SKM-1 (cell line): ENCODE measurements at regions not wholly inside any gene's neighbourhood (a gene's known extent, or its start where the extent isn't known, plus 50 kb on each side); places are given as distances from the start of the nearest gene placed in this dataset.
A peak's percentile ranks its signal among the peaks of the same experiment; 100 is the strongest.

Experiments used
- DNase-seq: peaks from one replicate; lab custom pipeline; 2025; ENCODE audit not compliant: unreplicated experiment; lab: John Stamatoyannopoulos, UW

- DNase-seq = no peak
These were observed 414.5 kb downstream of the MFSD1 start for GRCh38 chr3:159216311-159216710.

DNA sequence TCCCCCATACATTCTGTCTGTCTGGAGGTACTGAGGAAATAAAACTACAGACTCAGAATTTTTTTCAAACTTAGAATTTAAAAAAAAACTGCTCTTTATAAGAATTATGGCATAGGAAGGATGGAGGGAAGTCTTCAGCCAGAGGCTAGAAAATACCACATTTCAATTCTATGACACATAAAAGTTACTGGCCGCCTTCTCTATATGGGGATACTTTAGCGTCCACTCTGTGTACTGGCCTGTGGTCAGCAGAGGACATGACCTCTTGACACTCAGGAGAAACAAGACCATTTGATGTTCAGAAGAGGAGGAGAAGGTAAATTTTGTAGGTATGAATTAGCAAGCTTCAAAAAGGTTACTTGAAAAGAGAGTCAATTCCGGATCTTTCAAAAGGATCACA, 417.4 kb downstream of the MFSD1 start:
- DNase-seq = no peak

DNA sequence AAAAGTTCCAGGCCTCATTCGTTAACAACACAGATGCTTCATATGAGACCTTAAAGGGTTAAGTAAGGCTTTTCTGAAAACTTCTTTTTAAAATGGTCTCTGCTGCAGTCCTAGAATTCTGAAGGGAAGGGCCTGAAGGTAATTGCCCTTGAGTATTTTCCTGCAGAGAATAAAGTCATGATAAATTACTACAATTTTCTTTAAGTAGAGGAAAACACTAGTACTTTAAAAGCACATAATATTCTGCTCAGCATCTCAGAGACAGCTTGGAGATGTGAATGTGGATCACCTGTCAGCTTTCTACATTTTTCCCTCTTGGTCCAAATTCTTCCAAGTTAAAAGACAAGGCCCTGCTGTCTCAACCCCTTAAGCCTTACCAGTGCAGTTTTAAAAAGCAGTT, 419.5 kb downstream of the MFSD1 start:
- DNase-seq = no peak

GRCh38 chr3:159229116-159229680, 427.3 kb downstream of the MFSD1 start:
- DNase-seq = no peak

- DNase-seq = no peak
These were observed 431.1 kb downstream of the MFSD1 start for GRCh38 chr3:159232966-159233365.

GRCh38 chr3:159233734-159234133, 431.9 kb downstream of the MFSD1 start:
- no peak for DNase-seq

DNA sequence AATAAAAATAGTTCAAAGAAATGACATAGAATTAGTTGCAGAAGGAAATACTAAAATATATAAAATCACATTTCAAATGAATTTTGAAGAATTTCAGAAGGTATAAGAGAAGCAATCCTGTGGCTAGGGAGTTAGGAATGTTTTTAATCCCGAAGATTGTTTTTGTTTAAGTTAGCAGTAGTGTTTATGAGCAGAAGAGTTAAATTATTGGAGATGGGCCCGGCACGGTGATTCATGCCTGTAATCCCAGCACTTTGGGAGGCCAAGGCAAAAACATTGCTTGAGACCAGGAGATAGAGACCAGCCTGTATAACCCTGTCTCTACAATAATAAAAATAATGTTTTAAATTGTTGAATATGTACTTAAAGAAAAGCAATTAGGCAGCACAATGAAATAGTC, 432.5 kb downstream of the MFSD1 start:
- no peak for DNase-seq

GRCh38 chr3:159236321-159236720, 434.5 kb downstream of the MFSD1 start:
- DNase-seq = no peak

DNA sequence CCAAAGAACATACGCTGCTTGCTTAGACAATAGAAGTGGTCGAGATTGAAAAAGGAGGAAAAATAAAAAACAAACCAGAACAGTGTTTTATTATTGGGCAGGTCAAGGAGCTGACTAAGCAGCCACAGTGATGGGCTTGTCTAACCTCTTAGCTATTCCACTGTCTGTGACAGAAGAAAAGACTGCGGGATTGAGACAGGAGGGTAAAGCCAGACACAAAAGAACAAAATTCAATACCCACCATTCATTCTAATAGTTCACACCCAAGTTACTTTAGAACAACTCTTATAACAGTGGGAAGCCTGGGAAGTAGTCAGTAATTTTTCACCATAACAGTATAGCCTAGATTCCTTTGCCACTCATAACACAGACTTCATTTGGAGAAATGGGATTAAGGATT, 435.4 kb downstream of the MFSD1 start:
- no peak for DNase-seq

DNA sequence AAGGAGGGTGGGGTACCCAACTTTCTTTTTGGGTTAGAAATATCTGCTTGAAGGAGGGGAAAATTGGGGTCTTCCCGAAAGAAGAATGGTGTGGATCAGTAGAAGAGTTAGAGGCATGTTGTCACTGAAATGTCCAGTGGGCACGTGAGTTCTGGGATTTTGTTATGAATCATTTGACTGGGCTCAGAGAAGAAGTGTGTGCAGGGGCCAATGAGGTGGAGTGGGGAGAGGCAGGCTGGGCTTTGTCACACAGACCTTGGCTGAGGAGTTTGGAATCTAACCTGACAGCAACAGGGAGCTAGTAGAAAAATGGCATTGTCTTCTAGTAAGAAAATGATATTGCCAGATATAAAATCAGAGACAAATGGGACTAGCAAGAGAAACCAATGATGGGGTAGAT, 436.8 kb downstream of the MFSD1 start:
- no peak for DNase-seq

DNA sequence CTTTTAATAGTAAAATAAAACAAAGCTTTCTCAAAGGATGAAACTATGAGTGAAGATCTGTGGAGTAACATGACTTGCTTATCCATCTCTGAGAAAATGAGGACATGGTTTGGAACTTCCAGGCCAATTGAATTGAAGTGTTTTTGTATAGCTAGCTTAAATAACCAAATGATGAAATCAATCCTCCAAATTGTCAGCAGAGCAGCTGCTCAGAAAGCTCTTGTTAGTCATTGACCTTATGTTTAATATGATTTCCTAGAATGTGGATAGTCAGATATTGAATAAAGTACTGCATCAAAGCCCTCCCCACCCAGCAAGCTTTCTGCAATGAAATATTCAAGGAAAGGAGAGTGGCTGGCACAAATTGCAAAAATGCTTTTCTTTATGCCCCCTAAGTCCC, 437.2 kb downstream of the MFSD1 start:
- DNase-seq = no peak

DNA sequence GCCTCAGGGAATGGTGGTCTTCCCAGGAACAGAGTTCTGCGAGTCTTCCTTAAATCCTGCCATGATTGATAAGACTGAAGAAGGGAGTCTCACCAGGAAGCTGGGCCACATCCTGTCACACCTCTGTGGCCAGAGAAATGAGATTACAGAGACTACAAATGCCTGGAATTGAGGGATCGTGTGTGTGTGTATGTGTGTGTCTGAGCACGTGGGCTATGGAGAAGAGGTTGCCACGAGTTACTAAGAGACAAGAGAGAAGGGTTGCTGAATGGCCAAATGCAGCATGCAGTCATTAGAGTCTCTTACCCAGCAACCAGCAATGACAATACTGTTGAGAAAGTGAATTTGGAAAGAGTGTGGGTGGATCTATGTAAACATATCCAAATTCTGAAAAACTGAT, 443.1 kb downstream of the MFSD1 start:
- DNase-seq = no peak

DNA sequence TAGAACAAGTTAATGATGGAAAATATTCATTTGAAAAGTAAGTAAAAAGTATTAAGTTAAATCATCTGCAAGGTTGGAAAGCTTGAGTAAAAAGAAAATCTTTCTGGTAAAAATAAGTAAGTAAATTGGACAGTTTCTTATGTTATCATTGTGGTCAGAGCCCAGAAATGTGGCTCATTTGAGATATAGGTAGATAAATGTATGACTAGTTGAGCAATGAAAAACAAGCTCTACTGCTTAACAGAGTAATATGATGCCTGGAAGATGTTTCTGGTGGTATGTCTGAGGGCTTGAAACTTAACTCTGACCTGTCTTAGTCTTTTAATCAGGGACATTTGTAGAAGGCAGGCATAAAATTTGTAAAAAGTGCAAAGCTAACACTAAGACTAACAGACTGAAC, 444.0 kb downstream of the MFSD1 start:
- no peak for DNase-seq

GRCh38 chr3:159246385-159246784, 444.5 kb downstream of the MFSD1 start:
- no peak for DNase-seq

DNA sequence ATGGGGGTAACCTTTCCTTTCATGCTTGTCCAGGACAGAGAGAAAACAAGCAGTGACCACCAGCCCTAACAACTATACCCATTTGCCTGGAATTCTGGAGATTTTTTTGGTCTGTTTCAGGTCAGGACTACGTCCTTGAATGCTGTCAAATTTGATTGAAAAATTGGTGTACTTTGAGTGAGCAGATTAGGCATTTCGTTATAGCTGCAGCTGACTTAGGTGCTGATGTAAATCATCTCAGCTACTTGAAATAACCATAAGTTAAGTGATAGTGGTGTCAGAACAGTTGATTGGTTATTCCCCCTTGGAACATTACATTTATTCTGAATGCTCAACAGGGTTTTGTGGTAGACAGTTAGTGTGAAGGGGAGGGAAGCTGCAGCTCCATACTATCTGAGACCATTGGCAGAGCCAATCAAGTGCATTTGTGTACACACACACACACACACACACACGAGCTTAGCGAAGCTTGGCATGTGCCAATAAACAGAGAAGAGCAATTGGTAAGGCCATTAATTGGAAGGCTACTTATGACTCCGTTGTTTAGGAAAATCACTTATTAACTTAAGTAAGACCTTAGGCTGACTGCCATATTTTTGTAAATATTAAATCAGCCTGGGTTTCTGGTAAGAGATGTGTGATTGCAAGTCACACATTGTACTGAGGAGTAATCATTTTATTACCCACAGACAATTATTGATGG, 447.8 kb downstream of the MFSD1 start:
- no peak for DNase-seq

DNA sequence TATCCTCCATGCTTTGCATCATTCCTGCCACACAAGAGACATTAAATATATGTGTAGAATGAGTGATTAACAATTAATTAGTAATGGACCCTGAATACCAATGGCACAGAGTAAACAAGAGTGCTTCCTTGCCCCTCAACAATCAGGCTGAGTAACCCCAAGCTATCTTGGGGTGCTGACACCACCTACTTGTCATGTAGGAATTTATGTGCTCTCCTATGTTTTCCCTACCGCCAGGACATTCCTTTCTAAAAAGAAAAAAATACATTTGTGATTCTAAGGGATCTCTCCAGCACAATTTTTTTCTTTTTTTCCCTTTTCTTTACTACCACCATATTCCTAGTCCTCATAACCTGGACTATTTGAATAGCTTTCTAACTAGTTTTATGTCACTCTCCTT, 449.1 kb downstream of the MFSD1 start:
- no peak for DNase-seq

- DNase-seq = no peak
These were observed 450.4 kb downstream of the MFSD1 start for GRCh38 chr3:159252274-159252673.

DNA sequence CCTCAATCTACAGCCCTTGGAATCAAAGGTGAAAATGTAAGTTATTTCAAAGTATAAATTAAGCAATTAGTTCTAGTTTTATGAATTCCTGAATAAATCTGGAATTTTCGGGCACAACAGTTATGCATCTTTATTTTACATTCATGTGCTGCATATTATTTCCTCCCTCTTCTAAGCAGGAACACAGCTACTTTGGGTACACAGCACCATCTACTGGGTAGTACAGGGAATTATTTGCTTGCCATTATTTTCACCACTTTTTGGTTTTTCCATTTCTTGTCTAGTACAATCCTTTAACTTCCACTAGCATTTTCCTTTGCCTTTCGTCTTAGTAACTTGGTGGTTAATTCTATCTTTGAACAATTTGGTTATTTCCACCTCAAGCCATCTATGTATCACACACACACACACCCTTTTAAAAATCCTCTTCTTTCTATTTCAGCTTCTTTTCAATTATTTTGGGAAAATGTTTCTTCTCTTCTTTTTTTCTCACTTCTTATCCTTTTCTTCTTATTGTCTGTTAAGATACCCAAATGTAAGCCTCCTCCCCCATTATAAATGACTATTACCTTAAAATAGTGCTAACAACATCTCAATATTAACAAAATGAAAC, 451.0 kb downstream of the MFSD1 start:
- DNase-seq = peak; percentile 11

GRCh38 chr3:159253860-159254259, 452.0 kb downstream of the MFSD1 start:
- DNase-seq = no peak

DNA sequence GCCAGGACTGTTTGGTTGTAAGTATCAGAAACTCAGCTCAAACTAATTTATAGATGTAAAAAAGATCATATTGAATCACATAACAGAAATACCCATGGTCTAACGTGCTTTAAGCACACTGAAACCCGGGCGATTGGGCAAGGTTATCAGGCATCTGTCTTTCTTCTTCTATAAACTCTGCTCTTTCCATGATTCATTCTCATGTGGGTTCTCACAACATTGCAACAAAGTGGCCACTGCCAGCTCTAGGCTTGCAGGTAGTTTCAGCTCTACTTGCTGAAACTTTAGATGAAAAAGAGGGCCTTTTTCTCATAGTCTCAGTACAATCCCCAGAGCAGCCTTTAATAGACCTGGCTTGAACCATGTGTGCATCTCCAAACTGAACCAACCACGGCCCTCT, 456.1 kb downstream of the MFSD1 start:
- no peak for DNase-seq

DNA sequence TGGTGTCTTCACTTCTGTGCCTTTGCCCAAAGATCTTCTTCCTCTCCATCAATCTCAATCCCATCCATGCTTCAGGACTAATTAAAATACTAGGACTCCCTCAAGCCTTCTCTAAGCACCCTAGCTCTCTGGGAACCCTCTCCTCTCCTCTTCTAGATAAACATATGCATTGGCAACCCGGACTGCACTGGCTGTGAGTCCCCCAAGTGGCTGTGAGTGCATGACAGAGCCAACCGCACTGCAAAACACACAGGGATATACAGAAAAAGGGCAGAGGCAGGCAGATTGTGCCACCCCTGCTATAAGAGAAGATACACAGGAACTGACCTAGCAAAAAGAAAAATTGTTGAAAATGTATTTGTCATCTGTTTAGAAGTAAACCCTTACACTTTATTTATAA, 457.1 kb downstream of the MFSD1 start:
- DNase-seq = no peak

DNA sequence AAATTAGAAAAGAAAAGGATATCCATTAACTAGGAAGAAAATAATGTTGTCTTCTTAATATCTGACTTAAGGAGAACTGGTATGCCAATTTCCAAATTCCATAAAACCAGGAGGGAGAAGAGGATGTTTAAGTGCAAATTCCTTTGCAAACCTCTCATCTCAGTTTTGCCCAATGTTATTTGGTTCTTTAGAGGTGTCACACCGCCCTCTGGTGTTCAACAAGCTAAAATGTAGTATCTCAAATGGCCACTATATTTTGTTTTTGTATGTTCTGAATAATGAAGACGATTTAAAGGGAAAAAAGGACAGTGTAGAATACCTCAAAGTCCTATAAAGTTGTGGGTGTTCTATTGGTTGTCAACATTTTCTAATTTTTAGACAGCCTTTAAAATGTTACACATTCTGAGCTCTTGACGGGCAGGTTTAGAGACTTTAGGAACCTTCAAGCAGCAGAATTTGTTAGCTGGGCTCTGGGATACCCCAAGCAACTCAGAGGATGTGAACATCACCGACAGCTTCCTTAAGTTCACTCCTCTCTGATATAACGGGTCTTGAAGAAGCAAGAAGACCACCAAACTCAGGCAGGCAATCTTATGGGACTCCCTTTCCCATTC, 458.3 kb downstream of the MFSD1 start:
- DNase-seq = peak; percentile 32
